ENCODE measurements at regions not wholly inside any gene's neighbourhood (a gene's known extent, or its start where the extent isn't known, plus 50 kb on each side); places are given as distances from the start of the nearest gene placed in this dataset.

- TF ChIP-seq CTCF (IDR thresholded peaks at IDR 0.05) = no peak
- no peak for TF ChIP-seq POLR2A (IDR thresholded peaks at IDR 0.05)
- TF ChIP-seq EP300 (IDR thresholded peaks at IDR 0.05) = no peak
- TF ChIP-seq POLR2AphosphoS5 (IDR thresholded peaks at IDR 0.05) = no peak
Measured at GRCh38 chr5:169395136-169395535, 94.2 kb upstream of the SLIT3 start.
